GM19023 (cell line): ENCODE measurements at regions not wholly inside any gene's neighbourhood (a gene's known extent, or its start where the extent isn't known, plus 50 kb on each side); places are given as distances from the start of the nearest gene placed in this dataset.
"Not testable (repeated sequence)": the region's sequence is repeated elsewhere in the genome, so short reads cannot be mapped to it uniquely, and the experiment has no call there.

ENCODE experiments used
- ATAC-seq: cut with Tn5 transposase; IDR thresholded peaks from one replicate; pipeline ENCODE4 v1.9.1; 2021; ENCODE audit warnings: mild to moderate bottlenecking, moderate library complexity; ENCODE audit not compliant: unreplicated experiment

GRCh38 chr1:14246471-14246870, 352.0 kb upstream of the KAZN start:
- ATAC-seq = no peak

GRCh38 chr1:14247666-14248065, 350.8 kb upstream of the KAZN start:
- ATAC-seq = no peak

DNA sequence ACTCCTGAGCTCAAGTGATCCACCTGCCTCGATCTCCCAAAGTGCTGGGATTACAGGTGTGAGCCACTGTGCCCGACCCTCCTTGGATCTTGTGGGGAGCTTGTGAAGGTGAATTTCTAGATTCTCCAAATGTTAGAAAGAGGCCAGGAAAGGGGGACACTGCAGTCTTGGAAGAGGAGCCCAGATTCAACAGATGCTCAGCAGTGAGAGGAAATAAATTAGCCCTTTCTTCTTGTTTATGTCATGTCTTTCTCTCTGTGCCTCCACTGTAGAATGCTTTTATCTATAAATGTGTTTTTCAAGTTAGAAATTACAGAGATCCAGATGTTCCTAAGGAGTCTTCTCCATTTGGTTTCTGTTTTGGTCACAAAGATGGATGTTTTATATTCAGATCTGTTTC, 346.6 kb upstream of the KAZN start:
- ATAC-seq = no peak

DNA sequence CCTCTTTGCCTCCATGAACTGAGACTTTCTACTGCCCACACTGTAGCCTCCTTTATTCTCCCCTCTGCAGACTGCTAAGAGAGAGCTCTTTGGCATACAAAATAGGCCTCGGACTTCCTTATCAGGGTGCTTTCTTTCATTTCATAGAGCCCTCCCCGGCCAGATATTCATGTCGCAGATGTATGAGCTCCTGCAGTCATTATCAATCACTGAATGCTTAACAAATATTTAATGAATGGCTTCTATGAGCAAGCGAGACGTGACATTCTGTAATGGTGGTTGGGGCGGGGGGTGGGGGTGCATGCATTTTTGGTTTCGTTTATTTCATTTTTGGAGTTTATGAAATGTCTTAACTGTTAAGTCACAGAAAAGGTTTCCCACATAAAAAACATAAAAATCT, 344.8 kb upstream of the KAZN start:
- ATAC-seq = no peak

- ATAC-seq = no peak
Measured at GRCh38 chr1:14254251-14254650, 344.2 kb upstream of the KAZN start.

GRCh38 chr1:14255233-14255632, 343.3 kb upstream of the KAZN start:
- no peak for ATAC-seq

DNA sequence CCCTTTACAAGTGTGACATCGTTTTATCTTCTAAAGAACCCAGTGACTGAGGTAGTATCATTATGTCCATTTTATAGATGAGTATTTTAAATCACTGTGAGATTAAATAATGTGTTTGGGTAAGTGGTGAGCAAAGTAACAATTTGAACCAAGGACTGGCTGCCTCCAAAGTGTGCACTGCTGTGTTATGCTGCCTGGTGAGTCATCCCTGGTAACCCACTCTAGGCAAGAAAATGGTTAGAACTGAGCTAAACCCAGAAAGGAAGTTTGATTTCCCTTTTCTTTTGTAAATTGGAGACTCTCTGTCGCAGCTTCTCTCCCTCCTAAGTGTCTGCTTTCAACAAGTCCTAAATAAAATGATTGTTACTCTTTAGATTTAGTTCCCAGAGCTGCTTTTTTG, 342.8 kb upstream of the KAZN start:
- no peak for ATAC-seq

GRCh38 chr1:14259191-14259757, 339.2 kb upstream of the KAZN start:
- no peak for ATAC-seq

GRCh38 chr1:14260480-14260879, 338.0 kb upstream of the KAZN start:
- no peak for ATAC-seq

GRCh38 chr1:14261395-14261794, 337.1 kb upstream of the KAZN start:
- no peak for ATAC-seq

- ATAC-seq = no peak
Measured at GRCh38 chr1:14262637-14263036, 335.8 kb upstream of the KAZN start.

GRCh38 chr1:14263225-14263624, 335.3 kb upstream of the KAZN start:
- ATAC-seq = no peak

DNA sequence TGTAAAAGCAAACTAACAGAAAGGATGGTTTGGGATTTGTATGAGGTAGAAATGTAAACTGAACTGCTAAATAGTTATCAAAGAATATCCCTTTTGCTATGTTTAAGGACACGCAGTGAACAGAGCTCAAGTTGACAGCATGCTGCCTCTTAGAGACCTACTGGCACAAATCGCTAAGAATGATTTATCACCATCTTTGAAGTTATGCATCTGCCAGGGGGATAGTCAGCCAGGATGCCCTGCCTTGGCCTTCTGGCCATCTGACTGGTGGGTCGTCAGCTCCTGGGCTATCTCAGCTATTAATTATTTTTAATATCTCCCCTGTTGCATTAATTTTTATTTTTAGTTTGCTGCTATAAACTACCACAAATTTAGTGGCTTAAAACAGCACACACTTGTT, 334.8 kb upstream of the KAZN start:
- ATAC-seq = no peak

DNA sequence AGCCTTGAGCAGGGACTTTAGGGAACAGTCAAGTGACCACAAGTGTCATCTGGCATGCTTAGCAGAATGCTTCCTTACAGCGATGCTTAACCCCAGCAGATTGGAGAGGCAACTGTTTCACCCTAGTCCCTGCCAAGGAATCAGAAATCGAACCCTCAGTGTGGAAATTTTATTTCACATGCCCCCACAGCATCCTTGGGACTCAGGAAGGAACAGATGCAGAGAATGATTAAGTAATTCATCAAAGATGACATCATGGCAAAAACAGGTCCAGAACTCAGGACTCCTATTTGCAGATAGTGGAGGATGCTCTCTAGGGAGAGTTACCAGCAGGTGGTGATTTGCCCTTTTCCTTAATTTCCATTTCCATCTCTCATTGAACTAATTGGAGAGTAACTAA, 333.0 kb upstream of the KAZN start:
- ATAC-seq = no peak

- ATAC-seq = no peak
Measured at GRCh38 chr1:14267991-14268390, 330.5 kb upstream of the KAZN start.

GRCh38 chr1:14270821-14271220, 327.7 kb upstream of the KAZN start:
- no peak for ATAC-seq

DNA sequence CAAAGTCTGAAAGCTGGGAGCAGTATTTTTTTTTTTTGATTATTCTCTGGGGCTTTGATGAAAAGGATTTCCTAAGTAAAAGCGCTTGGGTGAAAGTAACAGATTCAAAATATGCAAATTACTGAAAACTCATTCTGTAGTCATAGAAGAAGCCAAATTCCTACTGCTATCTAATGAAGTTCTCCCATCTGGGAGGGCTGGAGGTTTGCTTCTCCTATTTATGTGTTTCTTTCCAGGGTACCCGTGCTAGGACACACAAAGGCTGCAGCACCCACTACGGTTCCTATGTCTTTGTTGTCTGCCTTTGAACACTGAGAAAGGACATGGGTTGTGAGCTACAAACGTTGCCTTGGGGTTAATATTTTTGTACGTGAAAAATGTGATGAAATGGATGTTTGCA, 324.7 kb upstream of the KAZN start:
- ATAC-seq = no peak

DNA sequence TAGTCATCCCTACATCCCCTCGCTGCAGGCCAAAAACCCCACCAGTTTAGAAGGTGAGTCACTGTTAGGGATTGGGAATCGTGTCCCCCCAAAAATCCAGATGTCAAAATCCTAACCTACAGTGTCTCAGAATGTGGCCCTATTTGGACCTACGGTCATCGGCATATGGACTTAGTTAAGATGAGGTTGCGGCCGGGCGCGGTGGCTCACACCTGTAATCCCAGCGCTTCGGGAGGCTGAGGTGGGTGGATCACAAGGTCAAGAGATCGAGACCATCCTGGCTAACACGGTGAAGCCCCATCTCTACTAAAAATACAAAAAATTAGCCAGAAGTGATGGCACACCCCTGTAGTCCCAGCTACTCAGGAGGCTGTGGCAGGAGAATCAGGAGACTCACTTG, 318.6 kb upstream of the KAZN start:
- not testable (repeated sequence) for ATAC-seq

DNA sequence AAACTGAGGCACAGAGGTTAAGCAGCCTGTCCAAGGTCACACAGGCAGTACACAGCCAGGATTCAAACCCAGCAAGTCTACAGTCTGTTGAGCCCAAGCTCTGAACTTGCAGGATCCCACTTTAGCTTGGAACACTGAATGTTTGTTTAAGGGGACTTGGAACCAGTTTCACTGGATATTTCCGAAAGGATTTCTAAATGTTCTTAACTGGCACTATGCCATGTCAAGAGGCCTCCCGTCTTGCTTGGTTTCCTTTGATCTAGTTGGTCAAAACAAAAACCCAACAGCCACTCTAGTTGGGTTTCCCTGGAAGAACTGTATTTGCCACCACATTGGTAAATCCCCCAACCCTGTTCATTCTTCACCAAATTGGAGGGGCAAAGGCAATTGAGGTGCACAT, 317.6 kb upstream of the KAZN start:
- no peak for ATAC-seq

GRCh38 chr1:14281412-14281811, 317.1 kb upstream of the KAZN start:
- no peak for ATAC-seq

DNA sequence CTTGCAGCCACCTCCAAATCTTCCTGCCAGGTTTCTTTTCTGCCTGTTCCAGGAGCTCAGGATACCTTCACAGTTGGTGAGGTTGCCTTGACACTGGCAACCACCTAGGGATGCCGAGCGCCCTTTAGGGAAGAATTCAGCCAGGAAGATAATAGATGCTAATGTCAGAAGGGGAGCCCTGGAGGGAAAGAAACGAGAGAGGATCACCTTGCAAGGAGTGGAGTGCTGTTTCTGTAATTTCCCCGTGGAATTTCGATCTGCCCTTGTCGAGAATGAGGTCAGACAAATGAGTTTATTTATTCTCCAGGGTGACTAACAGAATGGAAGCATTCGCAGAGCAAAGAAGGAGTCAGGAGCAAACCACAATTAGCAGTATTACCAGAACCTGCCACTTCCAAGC, 315.8 kb upstream of the KAZN start:
- no peak for ATAC-seq

- no peak for ATAC-seq
Measured at GRCh38 chr1:14285238-14285637, 313.2 kb upstream of the KAZN start.

- not testable (repeated sequence) for ATAC-seq
Measured at GRCh38 chr1:14291182-14291581, 307.3 kb upstream of the KAZN start.

- no peak for ATAC-seq
Measured at GRCh38 chr1:14292520-14292919, 306.0 kb upstream of the KAZN start.
